ENCODE measurements at regions not wholly inside any gene's neighbourhood (a gene's known extent, or its start where the extent isn't known, plus 50 kb on each side); places are given as distances from the start of the nearest gene placed in this dataset.

DNA sequence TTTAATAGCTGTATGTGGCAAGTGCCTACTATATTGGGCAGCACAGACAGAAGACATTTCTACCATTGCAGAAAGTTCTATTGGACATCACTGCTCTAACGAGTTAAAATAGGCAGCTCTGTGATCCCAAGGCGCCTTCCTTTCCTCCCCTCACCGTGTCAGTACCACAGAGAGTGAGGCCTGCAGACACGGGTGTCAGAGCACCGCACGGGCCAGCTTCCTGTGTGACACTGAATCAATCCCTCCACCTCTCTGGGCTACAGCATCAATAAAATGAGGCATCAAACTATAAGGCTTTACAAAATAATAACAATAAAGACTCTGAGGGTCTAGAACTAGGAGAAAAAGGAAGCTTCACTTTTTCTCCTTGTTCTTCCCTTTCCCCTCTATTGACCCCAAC is 246.7 kb downstream of the FOXD2 start:
- DNase-seq (ENCODE audit: low read depth, low spot score) (no peak), FAIRE-seq (no peak)
- Histone ChIP-seq H4K20me1 (ENCODE audit: control insufficient read depth, extremely low read depth, insufficient read depth, low read length) (no peaks in the 10 kb centered on the region), H3K79me2 (ENCODE audit: control insufficient read depth, insufficient read depth, low read length) (no peaks in the 10 kb centered on the region), H2AFZ (ENCODE audit: control insufficient read depth, low read length) (no peak overlapping the region), H3K4me3 (ENCODE audit: control insufficient read depth in 2 of 3, extremely low read depth in 1 of 3, insufficient read depth in 2 of 3, low read depth in 1 of 3, low read length in 3 of 3) (no peak overlapping the region), H3K9me1 (ENCODE audit: control insufficient read depth, extremely low read depth, insufficient read depth, low read length) (no peaks in the 10 kb centered on the region), H3K9me3 (ENCODE audit: control insufficient read depth, low read depth, low read length) (no peaks in the 10 kb centered on the region), H3K9ac (ENCODE audit: control insufficient read depth, extremely low read depth, insufficient read depth, low read length) (no peak overlapping the region), H3K4me1 (ENCODE audit: control insufficient read depth, extremely low read depth, insufficient read depth, low read length) (no peaks in the 10 kb centered on the region), H3K4me2 (ENCODE audit: control insufficient read depth, extremely low read depth, insufficient read depth, low read depth, low read length) (no peak overlapping the region), H3K27ac (ENCODE audit: control insufficient read depth, insufficient read depth, low read length) (no peak overlapping the region), H3K36me3 (ENCODE audit: control insufficient read depth in 2 of 2, extremely low read depth in 1 of 2, insufficient read depth in 2 of 2, low read length in 2 of 2) (no peaks in the 10 kb centered on the region), H3K27me3 (ENCODE audit: control insufficient read depth, extremely low read depth, insufficient read depth, low read length) (peaks cover 4% of the 10 kb centered on the region)
- TF ChIP-seq CTCF (optimal IDR thresholded peaks at IDR 0.05 in 1 of 3, IDR thresholded peaks at IDR 0.05 in 1 of 3, conservative IDR thresholded peaks at IDR 0.05 in 1 of 3; ENCODE audit: extremely low read depth in 1 of 3, insufficient read depth in 2 of 3, low read length in 3 of 3) (no peak), EZH2 (IDR thresholded peaks at IDR 0.05; ENCODE audit: low read length) (no peak)
- dilution Hi-C loops (cut with MboI; ENCODE audit: extremely low pct_ligation_motif_present, low sequenced_read_pairs) = no loop called here

DNA sequence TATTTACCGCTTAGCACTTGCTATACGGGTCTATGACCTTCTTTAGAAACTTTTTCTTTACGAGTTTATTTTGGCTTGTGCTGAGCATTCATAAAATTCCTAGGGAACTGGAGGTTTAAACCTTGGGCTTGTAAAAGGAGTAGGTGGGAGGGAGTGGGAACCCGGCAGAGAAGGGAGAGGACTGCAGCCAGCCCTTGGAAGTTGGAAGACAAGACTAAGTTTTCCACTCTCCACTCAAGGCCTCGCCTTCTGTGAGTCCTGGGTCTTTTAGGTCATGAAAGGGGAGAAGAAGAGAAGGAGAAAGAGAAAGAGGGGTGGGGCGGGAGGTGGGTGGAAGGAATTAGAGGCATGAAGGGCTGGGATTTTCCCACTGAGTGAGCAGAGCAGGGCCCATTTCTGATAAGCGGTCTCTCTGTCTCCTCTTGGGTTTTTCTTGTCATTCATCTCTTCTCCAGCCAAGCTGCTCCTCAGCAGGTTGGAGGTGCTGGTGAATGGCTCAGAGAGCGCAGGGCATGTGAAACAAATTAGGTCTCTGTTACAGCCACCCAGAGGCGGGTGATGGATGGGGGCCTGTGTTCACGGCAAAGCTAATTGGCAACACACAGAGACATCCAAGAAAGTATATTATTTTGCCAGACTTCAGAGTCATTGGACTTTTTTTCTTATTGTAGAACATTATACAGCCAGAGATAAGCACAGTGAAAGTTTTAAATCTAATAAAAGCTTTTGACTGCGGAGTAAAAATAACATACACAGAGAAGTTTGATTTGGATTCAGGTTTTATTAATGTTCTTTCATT is 247.3 kb downstream of the FOXD2 start:
- FAIRE-seq = no peak
- Histone ChIP-seq H4K20me1 (ENCODE audit: control insufficient read depth, extremely low read depth, insufficient read depth, low read length) (no peaks in the 10 kb centered on the region), H3K36me3 (ENCODE audit: control insufficient read depth in 2 of 2, extremely low read depth in 1 of 2, insufficient read depth in 2 of 2, low read length in 2 of 2) (no peaks in the 10 kb centered on the region), H3K9ac (ENCODE audit: control insufficient read depth, extremely low read depth, insufficient read depth, low read length) (no peak overlapping the region), H3K4me3 (ENCODE audit: control insufficient read depth in 2 of 3, extremely low read depth in 1 of 3, insufficient read depth in 2 of 3, low read depth in 1 of 3, low read length in 3 of 3) (no peak overlapping the region), H3K9me3 (ENCODE audit: control insufficient read depth, low read depth, low read length) (no peaks in the 10 kb centered on the region), H3K9me1 (ENCODE audit: control insufficient read depth, extremely low read depth, insufficient read depth, low read length) (no peaks in the 10 kb centered on the region), H3K79me2 (ENCODE audit: control insufficient read depth, insufficient read depth, low read length) (no peaks in the 10 kb centered on the region), H3K27me3 (ENCODE audit: control insufficient read depth, extremely low read depth, insufficient read depth, low read length) (peaks cover 8% of the 10 kb centered on the region), H3K27ac (ENCODE audit: control insufficient read depth, insufficient read depth, low read length) (no peak overlapping the region), H2AFZ (ENCODE audit: control insufficient read depth, low read length) (no peak overlapping the region), H3K4me1 (ENCODE audit: control insufficient read depth, extremely low read depth, insufficient read depth, low read length) (no peaks in the 10 kb centered on the region), H3K4me2 (ENCODE audit: control insufficient read depth, extremely low read depth, insufficient read depth, low read depth, low read length) (no peak overlapping the region)
- dilution Hi-C loops (cut with MboI; ENCODE audit: extremely low pct_ligation_motif_present, low sequenced_read_pairs) = no loop called here
- TF ChIP-seq EZH2 (IDR thresholded peaks at IDR 0.05; ENCODE audit: low read length) = no peak
- TF ChIP-seq CTCF (optimal IDR thresholded peaks at IDR 0.05 in 1 of 3, IDR thresholded peaks at IDR 0.05 in 1 of 3, conservative IDR thresholded peaks at IDR 0.05 in 1 of 3; ENCODE audit: extremely low read depth in 1 of 3, insufficient read depth in 2 of 3, low read length in 3 of 3) = no peak
- no peak for DNase-seq (ENCODE audit: low read depth, low spot score)
